LoVo (cell line): ENCODE measurements at regions not wholly inside any gene's neighbourhood (a gene's known extent, or its start where the extent isn't known, plus 50 kb on each side); places are given as distances from the start of the nearest gene placed in this dataset.
"Not testable (repeated sequence)": the region's sequence is repeated elsewhere in the genome, so short reads cannot be mapped to it uniquely, and the experiment has no call there.

Experiments
- DNase-seq: peaks from one replicate; pipeline ENCODE4 v3.0.0-alpha.2; 2016; ENCODE audit warnings: low spot score

GRCh38 chr6:80411486-80411885 is 305.0 kb downstream of the BCKDHB start:
- DNase-seq, result no peak

- DNase-seq, result not testable (repeated sequence)
Observed at GRCh38 chr6:80407976-80408375, 301.5 kb downstream of the BCKDHB start.

DNA sequence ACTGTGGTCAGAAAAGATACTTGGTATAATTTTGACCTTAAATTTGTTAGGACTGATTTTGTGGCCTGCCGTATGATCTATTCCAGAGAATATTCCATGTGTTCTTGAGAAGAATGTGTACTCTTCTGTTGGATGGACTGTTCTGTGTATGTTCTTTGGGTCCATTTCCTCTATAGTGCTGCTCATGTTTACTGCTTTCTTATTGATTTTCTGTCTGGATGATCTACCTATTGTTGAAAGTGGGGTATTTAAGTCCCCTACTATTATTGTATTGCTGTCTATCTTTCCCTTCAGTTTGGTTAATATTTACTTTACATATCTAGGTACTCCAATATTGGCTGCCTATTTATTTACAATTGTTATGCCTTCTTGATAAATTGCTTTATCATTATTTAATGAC is 298.4 kb downstream of the BCKDHB start:
- DNase-seq, result no peak

DNA sequence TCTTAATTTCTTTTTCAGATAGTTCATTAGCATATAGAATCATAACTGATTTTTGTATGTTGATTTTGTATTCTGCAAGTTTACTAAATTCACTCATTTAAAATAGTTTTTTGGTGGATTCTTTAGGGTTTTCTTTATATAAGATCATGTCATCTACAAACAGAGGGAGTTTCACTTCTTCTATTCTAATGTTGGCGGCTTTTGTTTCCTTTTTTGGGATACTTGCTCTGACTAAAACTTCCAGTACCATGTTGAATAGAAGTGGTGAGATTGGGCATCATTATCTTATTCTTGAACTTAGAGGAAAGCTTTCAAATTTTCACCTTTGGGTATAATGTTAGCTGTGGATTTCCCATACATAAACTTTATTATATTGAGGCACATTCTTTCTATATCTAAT is 296.9 kb downstream of the BCKDHB start:
- no peak for DNase-seq

GRCh38 chr6:80402266-80402665 is 295.8 kb downstream of the BCKDHB start:
- DNase-seq, result no peak
